C4-2B (cell line): ENCODE measurements at regions not wholly inside any gene's neighbourhood (a gene's known extent, or its start where the extent isn't known, plus 50 kb on each side); places are given as distances from the start of the nearest gene placed in this dataset.

Source experiments
- H3K27ac ChIP-seq: fragments of 450-650 bp; 2 replicates; pipeline ENCODE4 v1.5.1; 2017
- CTCF ChIP-seq: fragments of 450-650 bp; conservative IDR thresholded peaks from 2 replicates; pipeline ENCODE4 v1.5.1; 2017; ENCODE audit warnings: mild to moderate bottlenecking
- ZFX ChIP-seq: fragments of 450-650 bp; IDR thresholded peaks from 2 replicates; pipeline ENCODE4 v1.6.1; 2017

- no peak overlapping the region for H3K27ac ChIP-seq
- TF ChIP-seq ZFX: no peak
- TF ChIP-seq CTCF: no peak
Measured at GRCh38 chr10:46223626-46224413, 63.0 kb upstream of the ANTXRL start.

GRCh38 chr10:46224414-46224682, 62.4 kb upstream of the ANTXRL start:
- no peak for TF ChIP-seq ZFX
- TF ChIP-seq CTCF: no peak

GRCh38 chr10:46225597-46225996, 61.2 kb upstream of the ANTXRL start:
- no peak overlapping the region for H3K27ac ChIP-seq
- TF ChIP-seq ZFX (no peak), CTCF (no peak)

More at GRCh38 chr10:46224414-46224682, 62.4 kb upstream of the ANTXRL start:
- H3K27ac ChIP-seq: no peak overlapping the region

- TF ChIP-seq CTCF (no peak), ZFX (no peak)
Measured at GRCh38 chr10:46226232-46226631, 60.6 kb upstream of the ANTXRL start.

GRCh38 chr10:46226900-46227558, 59.8 kb upstream of the ANTXRL start:
- TF ChIP-seq ZFX (no peak), CTCF (no peak)
- no peak overlapping the region for H3K27ac ChIP-seq

More at GRCh38 chr10:46226232-46226631, 60.6 kb upstream of the ANTXRL start:
- H3K27ac ChIP-seq: no peak overlapping the region

GRCh38 chr10:46227571-46227935, 59.2 kb upstream of the ANTXRL start:
- TF ChIP-seq ZFX (no peak), CTCF (no peak)
- H3K27ac ChIP-seq: no peak overlapping the region

- H3K27ac ChIP-seq: no peak overlapping the region; the same call in 1 of the 2 replicates
Measured at GRCh38 chr10:46227936-46228562, 58.7 kb upstream of the ANTXRL start.

More at GRCh38 chr10:46227936-46228562, 58.7 kb upstream of the ANTXRL start:
- TF ChIP-seq ZFX (no peak), CTCF (no peak)
